GM18505 (cell line): ENCODE measurements at regions not wholly inside any gene's neighbourhood (a gene's known extent, or its start where the extent isn't known, plus 50 kb on each side); places are given as distances from the start of the nearest gene placed in this dataset.
"Not testable (repeated sequence)": the region's sequence is repeated elsewhere in the genome, so short reads cannot be mapped to it uniquely, and the experiment has no call there.

ENCODE experiments used
- ATAC-seq: cut with Tn5 transposase; IDR thresholded peaks from one replicate; pipeline ENCODE4 v1.9.1; 2021; ENCODE audit not compliant: unreplicated experiment
- POLR2A ChIP-seq: IDR thresholded peaks from 4 replicates; pipeline ENCODE4 v1.6.1; 2011; ENCODE audit warnings: borderline replicate concordance; ENCODE audit not compliant: insufficient read depth, insufficient read length; ENCODE audit errors: extremely low read depth

GRCh38 chr15:26128611-26129140 is 265.5 kb upstream of the ATP10A start:
- no peak for TF ChIP-seq POLR2A
- no peak for ATAC-seq

GRCh38 chr15:26126819-26127387 is 263.8 kb upstream of the ATP10A start:
- ATAC-seq, result no peak
- no peak for TF ChIP-seq POLR2A

GRCh38 chr15:26126070-26126469 is 262.9 kb upstream of the ATP10A start:
- TF ChIP-seq POLR2A, result no peak
- no peak for ATAC-seq

- no peak for TF ChIP-seq POLR2A
- ATAC-seq, result no peak
These were observed 262.5 kb upstream of the ATP10A start for GRCh38 chr15:26125664-26126063.

- no peak for TF ChIP-seq POLR2A
- no peak for ATAC-seq
These were observed 256.2 kb upstream of the ATP10A start for GRCh38 chr15:26119322-26119721.

GRCh38 chr15:26115229-26115943 is 252.3 kb upstream of the ATP10A start:
- TF ChIP-seq POLR2A, result no peak
- ATAC-seq, result no peak

GRCh38 chr15:26114128-26114527 is 251.0 kb upstream of the ATP10A start:
- not testable (repeated sequence) for ATAC-seq

- no peak for ATAC-seq
- no peak for TF ChIP-seq POLR2A
These were observed 250.2 kb upstream of the ATP10A start for GRCh38 chr15:26113296-26113695.

- TF ChIP-seq POLR2A, result no peak
- no peak for ATAC-seq
These were observed 246.1 kb upstream of the ATP10A start for GRCh38 chr15:26109203-26109602.

GRCh38 chr15:26106556-26106955 is 243.4 kb upstream of the ATP10A start:
- TF ChIP-seq POLR2A, result no peak
- ATAC-seq, result no peak

- TF ChIP-seq POLR2A, result no peak
- ATAC-seq, result no peak
These were observed 239.9 kb upstream of the ATP10A start for GRCh38 chr15:26103002-26103404.

GRCh38 chr15:26102365-26102764 is 239.2 kb upstream of the ATP10A start:
- no peak for TF ChIP-seq POLR2A
- no peak for ATAC-seq

GRCh38 chr15:26101443-26101842 is 238.3 kb upstream of the ATP10A start:
- no peak for ATAC-seq
- no peak for TF ChIP-seq POLR2A

- no peak for TF ChIP-seq POLR2A
- ATAC-seq, result no peak
These were observed 235.7 kb upstream of the ATP10A start for GRCh38 chr15:26098801-26099200.
